ENCODE measurements at regions not wholly inside any gene's neighbourhood (a gene's known extent, or its start where the extent isn't known, plus 50 kb on each side); places are given as distances from the start of the nearest gene placed in this dataset.

GRCh38 chr22:48704335-48704734 is 1123.3 kb downstream of the BRD1 start:
- no peak for DNase-seq (ENCODE audit: low spot score)
- no peak for FAIRE-seq

GRCh38 chr22:48703265-48703941 is 1124.3 kb downstream of the BRD1 start:
- DNase-seq (ENCODE audit: low spot score) (no peak), FAIRE-seq (no peak)

GRCh38 chr22:48702573-48703264 is 1125.0 kb downstream of the BRD1 start:
- no peak for FAIRE-seq
- DNase-seq (ENCODE audit: low spot score), result no peak

GRCh38 chr22:48701296-48702030 is 1126.2 kb downstream of the BRD1 start:
- FAIRE-seq (no peak), DNase-seq (ENCODE audit: low spot score) (no peak)

GRCh38 chr22:48700566-48701295 is 1126.9 kb downstream of the BRD1 start:
- DNase-seq (ENCODE audit: low spot score) (no peak), FAIRE-seq (no peak)

- DNase-seq (ENCODE audit: low spot score) (no peak), FAIRE-seq (no peak)
Observed at GRCh38 chr22:48700180-48700565, 1127.5 kb downstream of the BRD1 start.

- DNase-seq (ENCODE audit: low spot score) (no peak), FAIRE-seq (no peak)
Observed at GRCh38 chr22:48699511-48699910, 1128.2 kb downstream of the BRD1 start.

- DNase-seq (ENCODE audit: low spot score) (no peak), FAIRE-seq (no peak)
Observed at GRCh38 chr22:48698618-48699017, 1129.1 kb downstream of the BRD1 start.

GRCh38 chr22:48697694-48698276 is 1129.9 kb downstream of the BRD1 start:
- no peak for DNase-seq (ENCODE audit: low spot score)
- no peak for FAIRE-seq

- DNase-seq (ENCODE audit: low spot score) (no peak), FAIRE-seq (no peak)
Observed at GRCh38 chr22:48697223-48697622, 1130.5 kb downstream of the BRD1 start.

GRCh38 chr22:48696371-48696770 is 1131.3 kb downstream of the BRD1 start:
- no peak for DNase-seq (ENCODE audit: low spot score)
- FAIRE-seq, result no peak

- FAIRE-seq, result no peak
- no peak for DNase-seq (ENCODE audit: low spot score)
Observed at GRCh38 chr22:48695731-48696305, 1131.9 kb downstream of the BRD1 start.

- DNase-seq (ENCODE audit: low spot score), result no peak
- no peak for FAIRE-seq
Observed at GRCh38 chr22:48695251-48695650, 1132.4 kb downstream of the BRD1 start.

GRCh38 chr22:48694296-48694883 is 1133.3 kb downstream of the BRD1 start:
- DNase-seq (ENCODE audit: low spot score) (no peak), FAIRE-seq (no peak)

GRCh38 chr22:48693377-48694135 is 1134.1 kb downstream of the BRD1 start:
- no peak for DNase-seq (ENCODE audit: low spot score)

GRCh38 chr22:48692734-48693376 is 1134.8 kb downstream of the BRD1 start:
- FAIRE-seq, result no peak
- no peak for DNase-seq (ENCODE audit: low spot score)

More at GRCh38 chr22:48693377-48694135, 1134.1 kb downstream of the BRD1 start:
- no peak for FAIRE-seq

GRCh38 chr22:48691431-48691851 is 1136.2 kb downstream of the BRD1 start:
- FAIRE-seq (no peak), DNase-seq (ENCODE audit: low spot score) (no peak)

- no peak for FAIRE-seq
- no peak for DNase-seq (ENCODE audit: low spot score)
Observed at GRCh38 chr22:48690583-48691317, 1136.9 kb downstream of the BRD1 start.

- DNase-seq (ENCODE audit: low spot score) (no peak), FAIRE-seq (no peak)
Observed at GRCh38 chr22:48689206-48689605, 1138.5 kb downstream of the BRD1 start.

Measured in RCC 7860 (cell line).